HFF-Myc (cell line): ENCODE measurements at regions not wholly inside any gene's neighbourhood (a gene's known extent, or its start where the extent isn't known, plus 50 kb on each side); places are given as distances from the start of the nearest gene placed in this dataset.
"Not testable (repeated sequence)": the region's sequence is repeated elsewhere in the genome, so short reads cannot be mapped to it uniquely, and the experiment has no call there.

ENCODE experiments used
- DNase-seq: peaks from one replicate; pipeline ENCODE4 v3.0.0-alpha.2; 2011; ENCODE audit warnings: low read depth; ENCODE audit errors: extremely low read depth
- H3K4me3 ChIP-seq: replicated peaks from 2 replicates; pipeline ENCODE4 v1.5.1; 2011; ENCODE audit warnings: low read depth, mild to moderate bottlenecking, control low read depth, low read length
- CTCF ChIP-seq: IDR thresholded peaks from 2 replicates; pipeline ENCODE4 v1.5.1; 2012; ENCODE audit warnings: mild to moderate bottlenecking, low read depth, low read length, control low read depth; ENCODE audit errors: missing control alignments

DNA sequence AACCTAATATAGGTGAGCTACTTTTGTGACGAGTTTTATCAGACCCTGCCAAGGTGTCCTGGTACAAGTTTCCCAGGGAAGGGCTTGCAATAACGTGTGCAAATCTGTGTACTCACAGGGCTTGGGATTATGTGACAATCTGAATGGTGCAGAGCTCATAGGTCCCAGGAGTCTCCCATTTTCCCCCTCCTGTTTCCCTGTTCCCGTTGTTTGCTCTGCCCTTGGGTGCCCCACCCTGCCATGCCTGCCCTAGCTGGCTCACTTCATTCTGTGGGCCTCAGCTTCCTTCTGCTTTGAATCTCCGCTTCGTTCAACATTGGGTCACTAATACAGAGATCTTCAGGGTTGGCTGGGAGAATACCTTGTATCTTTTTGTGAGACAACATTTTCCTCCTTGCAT lies 90.3 kb upstream of the HPF1 start:
- TF ChIP-seq CTCF: no peak
- no peak overlapping the region for H3K4me3 ChIP-seq
- DNase-seq: no peak

DNA sequence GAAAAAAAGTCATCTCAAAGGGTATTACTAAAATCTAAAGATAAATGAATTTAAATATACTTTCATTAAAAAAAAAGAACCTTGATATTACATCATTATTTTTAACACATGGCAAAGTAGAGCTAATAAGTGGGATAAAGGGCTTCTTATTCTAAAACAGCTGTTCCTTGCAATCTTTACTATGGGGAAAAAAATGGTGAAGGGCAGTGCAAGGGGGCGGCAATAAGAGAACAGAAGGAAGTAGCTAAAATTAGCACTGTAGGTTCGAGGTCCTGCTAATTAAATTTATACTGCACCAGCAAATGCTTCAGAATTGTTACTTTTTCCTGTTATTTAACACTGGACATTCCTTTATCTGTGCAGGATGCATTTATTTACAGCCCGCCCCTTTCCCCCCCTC lies 89.4 kb upstream of the HPF1 start:
- no peak for DNase-seq
- no peak overlapping the region for H3K4me3 ChIP-seq
- TF ChIP-seq CTCF: no peak

- TF ChIP-seq CTCF: no peak
- no peak overlapping the region for H3K4me3 ChIP-seq
- no peak for DNase-seq
Observed at GRCh38 chr4:169846396-169846795, 88.7 kb upstream of the HPF1 start.

- TF ChIP-seq CTCF: no peak
- no peak overlapping the region for H3K4me3 ChIP-seq
- no peak for DNase-seq
Observed at GRCh38 chr4:169841776-169842175, 84.0 kb upstream of the HPF1 start.

GRCh38 chr4:169840554-169840953 lies 82.8 kb upstream of the HPF1 start:
- no peak for DNase-seq
- TF ChIP-seq CTCF: no peak
- no peak overlapping the region for H3K4me3 ChIP-seq

- not testable (repeated sequence) for H3K4me3 ChIP-seq, DNase-seq
Observed at GRCh38 chr4:169828329-169828728, 70.6 kb upstream of the HPF1 start.

DNA sequence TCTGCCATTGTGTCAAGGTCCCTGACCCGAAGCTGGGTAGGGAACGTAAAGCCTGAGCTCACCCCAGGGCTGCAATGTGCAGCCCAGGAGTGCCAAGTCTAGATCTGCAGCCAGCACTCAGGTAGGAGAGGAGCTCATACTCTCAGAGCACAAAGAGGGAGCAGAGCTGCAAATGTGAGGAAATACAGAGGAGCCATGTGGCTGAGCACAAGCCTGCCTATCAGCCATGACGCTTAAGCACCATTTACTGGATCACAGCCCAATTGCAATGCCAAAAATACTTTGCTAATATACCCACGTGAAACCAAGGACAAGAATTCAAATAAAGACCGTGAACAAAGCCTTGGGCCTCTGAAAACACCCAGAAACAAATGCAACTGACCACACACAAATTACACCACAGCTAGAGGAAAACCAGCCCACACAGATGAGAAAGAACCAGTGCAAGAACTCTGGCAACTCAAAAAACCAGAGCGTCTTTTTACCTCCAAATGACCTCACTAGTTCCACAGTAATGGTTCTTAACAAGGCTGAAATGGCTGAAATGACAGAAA lies 69.0 kb upstream of the HPF1 start:
- no peak for DNase-seq
- TF ChIP-seq CTCF: no peak
- no peak overlapping the region for H3K4me3 ChIP-seq
